Panc1 (cell line): ENCODE measurements at regions not wholly inside any gene's neighbourhood (a gene's known extent, or its start where the extent isn't known, plus 50 kb on each side); places are given as distances from the start of the nearest gene placed in this dataset.

ENCODE experiments used
- CTCF ChIP-seq: fragments of 450-650 bp; IDR thresholded peaks from 2 replicates; pipeline ENCODE4 v1.5.1; 2017; ENCODE audit warnings: mild to moderate bottlenecking
- POLR2AphosphoS5 ChIP-seq: IDR thresholded peaks from 2 replicates; pipeline ENCODE4 v1.6.1; 2012; ENCODE audit warnings: mild to moderate bottlenecking, low read depth, low read length, moderate library complexity
- SIN3A ChIP-seq: IDR thresholded peaks from 2 replicates; pipeline ENCODE4 v1.6.1; 2012; ENCODE audit warnings: low read depth, mild to moderate bottlenecking, low read length, moderate library complexity, borderline replicate concordance; ENCODE audit not compliant: insufficient read depth
- TCF7L2 ChIP-seq: IDR thresholded peaks from 2 replicates; pipeline ENCODE4 v1.6.1; 2011; ENCODE audit warnings: mild to moderate bottlenecking, low read depth, low read length, inconsistent platforms
- TF ChIP-seq, protein P1 (sequence below), 2 experiments: IDR thresholded peaks; 2 replicates each; pipeline ENCODE4 v1.6.1; 2011 to 2012; ENCODE audit warnings: low read depth in 2 of 2, control low read depth in 1 of 2, low read length in 1 of 2, mild to moderate bottlenecking in 1 of 2, moderate library complexity in 1 of 2; ENCODE audit not compliant: insufficient read depth in 1 of 2

DNA sequence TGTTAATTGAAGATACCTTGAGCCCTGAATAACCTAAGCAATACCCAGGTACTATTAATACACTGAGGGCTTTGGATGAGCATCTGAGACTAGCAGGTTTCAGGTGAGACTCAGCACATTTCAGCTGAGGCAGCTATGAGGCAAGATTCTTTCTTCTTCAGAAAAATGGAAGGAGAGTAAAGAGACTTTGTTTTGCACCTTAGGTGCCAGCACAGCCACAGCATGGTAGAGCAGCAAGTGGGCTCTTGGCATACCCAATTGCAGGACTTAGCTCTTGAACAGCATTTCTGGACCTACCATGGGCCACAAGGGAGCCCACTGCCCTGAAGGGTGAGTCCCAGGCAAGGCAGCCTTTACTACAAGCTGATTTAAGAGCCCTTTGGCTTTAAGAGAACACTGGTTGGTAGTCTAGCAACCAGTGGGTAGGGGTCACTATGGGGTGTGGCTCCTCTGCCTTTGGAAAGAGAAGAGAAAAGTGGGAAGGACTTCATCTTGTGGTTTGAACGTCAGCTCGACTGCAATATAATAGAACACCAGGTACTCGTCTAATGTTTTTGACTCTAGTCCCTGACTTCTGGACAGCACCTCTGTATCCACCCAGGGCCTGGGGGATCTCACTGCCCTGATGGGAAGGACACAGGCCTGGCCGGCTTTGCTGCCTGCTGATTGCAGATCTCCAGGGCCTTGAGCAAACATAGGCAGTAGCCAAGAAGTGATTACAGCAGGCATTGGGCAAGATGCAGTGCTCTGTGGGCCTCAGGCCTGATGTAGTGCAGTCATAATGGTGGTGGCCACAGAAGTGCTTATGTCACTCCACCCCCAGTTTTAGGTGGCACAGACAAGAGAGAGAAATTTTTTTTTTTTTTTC lies 73.3 kb downstream of the GLYATL1 start:
- no peak for TF ChIP-seq POLR2AphosphoS5
- TF ChIP-seq CTCF = no peak
- no peak for TF ChIP-seq TCF7L2
- no peak for TF ChIP-seq SIN3A
- TF ChIP-seq, protein P1, sequence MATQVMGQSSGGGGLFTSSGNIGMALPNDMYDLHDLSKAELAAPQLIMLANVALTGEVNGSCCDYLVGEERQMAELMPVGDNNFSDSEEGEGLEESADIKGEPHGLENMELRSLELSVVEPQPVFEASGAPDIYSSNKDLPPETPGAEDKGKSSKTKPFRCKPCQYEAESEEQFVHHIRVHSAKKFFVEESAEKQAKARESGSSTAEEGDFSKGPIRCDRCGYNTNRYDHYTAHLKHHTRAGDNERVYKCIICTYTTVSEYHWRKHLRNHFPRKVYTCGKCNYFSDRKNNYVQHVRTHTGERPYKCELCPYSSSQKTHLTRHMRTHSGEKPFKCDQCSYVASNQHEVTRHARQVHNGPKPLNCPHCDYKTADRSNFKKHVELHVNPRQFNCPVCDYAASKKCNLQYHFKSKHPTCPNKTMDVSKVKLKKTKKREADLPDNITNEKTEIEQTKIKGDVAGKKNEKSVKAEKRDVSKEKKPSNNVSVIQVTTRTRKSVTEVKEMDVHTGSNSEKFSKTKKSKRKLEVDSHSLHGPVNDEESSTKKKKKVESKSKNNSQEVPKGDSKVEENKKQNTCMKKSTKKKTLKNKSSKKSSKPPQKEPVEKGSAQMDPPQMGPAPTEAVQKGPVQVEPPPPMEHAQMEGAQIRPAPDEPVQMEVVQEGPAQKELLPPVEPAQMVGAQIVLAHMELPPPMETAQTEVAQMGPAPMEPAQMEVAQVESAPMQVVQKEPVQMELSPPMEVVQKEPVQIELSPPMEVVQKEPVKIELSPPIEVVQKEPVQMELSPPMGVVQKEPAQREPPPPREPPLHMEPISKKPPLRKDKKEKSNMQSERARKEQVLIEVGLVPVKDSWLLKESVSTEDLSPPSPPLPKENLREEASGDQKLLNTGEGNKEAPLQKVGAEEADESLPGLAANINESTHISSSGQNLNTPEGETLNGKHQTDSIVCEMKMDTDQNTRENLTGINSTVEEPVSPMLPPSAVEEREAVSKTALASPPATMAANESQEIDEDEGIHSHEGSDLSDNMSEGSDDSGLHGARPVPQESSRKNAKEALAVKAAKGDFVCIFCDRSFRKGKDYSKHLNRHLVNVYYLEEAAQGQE (IDR thresholded peaks at IDR 0.05; ENCODE audit: insufficient read depth in 1 of 2, low read depth in 2 of 2, low read length in 1 of 2) = no peak
